Left lung (tissue), 4 donors: ENCODE measurements at regions not wholly inside any gene's neighbourhood (a gene's known extent, or its start where the extent isn't known, plus 50 kb on each side); places are given as distances from the start of the nearest gene placed in this dataset.

Source experiments
- ATAC-seq: fragments of 200-7000 bp; cut with Tn5 transposase; one replicate; pipeline ENCODE4 v1.9.1; 2020; ENCODE audit warnings: moderate library complexity
- DNase-seq, 4 donors: peaks; one replicate each; pipeline ENCODE4 v3.0.0-alpha.2; 2013 to 2020
- H3K27ac ChIP-seq, 2 donors: fragments of 200-600 bp; sonication (generic) in 1 of 2; one replicate each; pipeline versions ENCODE4 v1.5.0 to v1.8.0; 2020 to 2021
- H3K27me3 ChIP-seq, 2 donors: fragments of 200-600 bp; sonication (generic) in 1 of 2; one replicate each; pipeline versions ENCODE4 v1.5.0 to v1.8.0; 2020 to 2021
- H3K36me3 ChIP-seq, 2 donors: fragments of 200-600 bp; sonication (generic) in 1 of 2; one replicate each; pipeline versions ENCODE4 v1.5.0 to v1.8.0; 2020 to 2021
- H3K4me1 ChIP-seq, 2 donors: fragments of 200-600 bp; one replicate each; pipeline ENCODE4 v1.8.0; 2021
- H3K4me3 ChIP-seq, 2 donors: fragments of 200-600 bp; sonication (generic) in 1 of 2; one replicate each; pipeline versions ENCODE4 v1.5.0 to v1.8.0; 2020 to 2021; ENCODE audit warnings: mild to moderate bottlenecking in 1 of 2
- H3K9me3 ChIP-seq, 2 donors: fragments of 200-600 bp; sonication (generic) in 1 of 2; one replicate each; pipeline versions ENCODE4 v1.5.0 to v1.8.0; 2020 to 2021
- CTCF ChIP-seq, 2 donors: fragments of 200-600 bp; sonication (generic) in 1 of 2; IDR thresholded peaks; one replicate each; pipeline versions ENCODE4 v1.5.0 to v1.8.0; 2021; ENCODE audit warnings: antibody characterized with exemption in 2 of 2
- intact Hi-C, 2 donors: fragments of 100-400 bp; cut with DNase I; formaldehyde crosslinking; loops; one replicate each; pipeline versions ENCODE4 v1.11.2 to v1.14.2; 2022
- donor health status: DM: no; HTN: yes; CAD: no.
- donor health status: DM: no; HTN: no; CAD: no.

DNA sequence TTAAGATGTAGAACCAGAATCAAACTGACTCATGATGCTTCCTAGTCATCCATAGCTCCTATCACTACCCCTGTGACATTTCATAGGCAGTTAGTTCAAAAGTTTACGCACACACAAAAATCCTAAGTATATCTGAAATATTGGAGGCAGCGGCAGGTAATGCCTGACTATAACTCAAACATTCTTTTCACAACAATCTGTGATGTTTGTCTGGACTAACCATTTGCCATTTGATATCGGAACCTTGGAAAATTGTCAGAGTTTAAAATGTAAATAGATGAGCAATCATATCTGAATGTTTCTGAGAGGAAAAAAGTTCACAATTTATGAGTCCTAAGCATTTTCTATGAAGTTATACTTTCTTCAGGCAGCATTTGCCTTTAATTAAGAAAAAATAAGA lies 1078.2 kb downstream of the EPHA7 start:
- intact Hi-C loops = no loop called here
- Histone ChIP-seq H3K4me3 (no peak overlapping the region), H3K27ac (no peak overlapping the region), H3K4me1 (no peaks in the 10 kb centered on the region), H3K36me3 (no peaks in the 10 kb centered on the region), H3K27me3 (no peaks in the 10 kb centered on the region), H3K9me3 (no peaks in the 10 kb centered on the region)
- TF ChIP-seq CTCF (IDR thresholded peaks at IDR 0.05) = no peak
- no peak for DNase-seq
- no peak for ATAC-seq

GRCh38 chr6:92339936-92340640 lies 1079.3 kb downstream of the EPHA7 start:
- H3K27me3 ChIP-seq = no peaks in the 10 kb centered on the region
- no peak for TF ChIP-seq CTCF (IDR thresholded peaks at IDR 0.05)
- DNase-seq (no peak), ATAC-seq (no peak)
- H3K27ac ChIP-seq = no peak overlapping the region
- no peak overlapping the region for H3K4me3 ChIP-seq
- H3K9me3 ChIP-seq = no peaks in the 10 kb centered on the region
- intact Hi-C loops = no loop called here
- no peaks in the 10 kb centered on the region for H3K4me1 ChIP-seq
- no peaks in the 10 kb centered on the region for H3K36me3 ChIP-seq

DNA sequence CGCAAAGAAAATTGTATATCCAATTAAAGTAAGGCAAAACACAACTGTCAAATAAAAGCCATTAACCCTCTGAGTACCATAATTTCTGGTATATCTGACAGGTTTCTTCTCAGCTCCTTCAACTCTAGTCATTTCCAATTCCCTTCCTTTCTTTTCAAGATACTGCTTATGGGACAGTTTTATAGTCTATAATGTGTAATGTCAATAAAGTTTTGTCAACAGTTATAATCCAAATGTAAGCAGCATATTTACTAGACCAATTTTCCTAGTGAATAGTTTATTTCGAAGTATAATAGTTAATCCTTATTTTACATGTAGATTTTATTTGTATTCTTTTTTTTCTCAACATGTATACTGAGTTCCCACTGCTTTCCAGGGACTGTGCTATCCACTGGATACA lies 1081.8 kb downstream of the EPHA7 start:
- DNase-seq = no peak
- no peaks in the 10 kb centered on the region for H3K27me3 ChIP-seq
- H3K4me1 ChIP-seq = no peaks in the 10 kb centered on the region
- TF ChIP-seq CTCF (IDR thresholded peaks at IDR 0.05) = no peak
- H3K9me3 ChIP-seq = no peaks in the 10 kb centered on the region
- no peak overlapping the region for H3K4me3 ChIP-seq
- H3K27ac ChIP-seq = no peak overlapping the region
- intact Hi-C loops = no loop called here
- no peaks in the 10 kb centered on the region for H3K36me3 ChIP-seq
- no peak for ATAC-seq

GRCh38 chr6:92329208-92329847 lies 1090.0 kb downstream of the EPHA7 start:
- TF ChIP-seq CTCF (IDR thresholded peaks at IDR 0.05) = no peak
- DNase-seq (no peak), ATAC-seq (no peak)
- intact Hi-C loops = no loop called here
- H3K4me3 ChIP-seq = no peak overlapping the region
- H3K9me3 ChIP-seq = no peaks in the 10 kb centered on the region
- no peaks in the 10 kb centered on the region for H3K36me3 ChIP-seq
- no peaks in the 10 kb centered on the region for H3K4me1 ChIP-seq
- no peak overlapping the region for H3K27ac ChIP-seq
- no peaks in the 10 kb centered on the region for H3K27me3 ChIP-seq

DNA sequence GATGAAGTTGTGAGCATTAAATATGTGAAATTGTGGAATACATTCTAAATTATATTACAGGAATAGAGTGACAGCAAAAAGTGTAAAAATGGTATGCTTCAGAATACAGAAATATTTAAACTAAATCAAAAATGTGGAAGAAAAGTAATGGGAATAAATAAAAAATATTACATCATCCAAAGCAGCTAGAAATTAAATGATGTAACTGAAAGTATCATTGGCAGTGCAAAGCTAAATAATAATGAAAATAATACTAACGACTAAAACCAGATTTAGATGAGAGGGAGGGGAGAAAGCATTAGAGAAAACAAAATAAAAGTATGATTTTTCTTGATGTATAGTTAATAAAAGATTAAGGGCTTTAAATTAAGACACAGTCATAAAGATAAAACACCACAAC lies 1104.0 kb downstream of the EPHA7 start:
- DNase-seq (no peak), ATAC-seq (no peak)
- TF ChIP-seq CTCF (IDR thresholded peaks at IDR 0.05) = no peak
- intact Hi-C loops = no loop called here
- H3K27ac ChIP-seq = no peak overlapping the region
- H3K4me3 ChIP-seq = no peak overlapping the region
- H3K36me3 ChIP-seq = no peaks in the 10 kb centered on the region
- no peaks in the 10 kb centered on the region for H3K9me3 ChIP-seq
- no peaks in the 10 kb centered on the region for H3K4me1 ChIP-seq
- H3K27me3 ChIP-seq = no peaks in the 10 kb centered on the region
